Chondrocyte (in vitro differentiated cells): ENCODE measurements at regions not wholly inside any gene's neighbourhood (a gene's known extent, or its start where the extent isn't known, plus 50 kb on each side); places are given as distances from the start of the nearest gene placed in this dataset.

Experiments
- DNase-seq: peaks from one replicate; pipeline ENCODE4 v3.0.0; 2021; ENCODE audit warnings: mixed read lengths, low spot score
- H3K27ac Mint-ChIP-seq: one replicate; pipeline ENCODE4 v1.8.0; 2021; ENCODE audit warnings: mild to moderate bottlenecking, moderate library complexity, mixed read lengths; ENCODE audit not compliant: unreplicated experiment
- H3K27me3 Mint-ChIP-seq: 2 replicates; pipeline ENCODE4 v1.8.0; 2021; ENCODE audit warnings: low read depth, mixed read lengths
- H3K36me3 Mint-ChIP-seq: 2 replicates; pipeline ENCODE4 v1.8.0; 2021; ENCODE audit warnings: low read depth, mixed read lengths
- H3K4me1 Mint-ChIP-seq: 2 replicates; pipeline ENCODE4 v1.8.0; 2021; ENCODE audit warnings: low read depth, mild to moderate bottlenecking, mixed read lengths
- H3K4me3 Mint-ChIP-seq: one replicate; pipeline ENCODE4 v1.8.0; 2021; ENCODE audit warnings: mild to moderate bottlenecking, moderate library complexity, mixed read lengths; ENCODE audit not compliant: unreplicated experiment
- H3K9me3 Mint-ChIP-seq: 2 replicates; pipeline ENCODE4 v1.8.0; 2021; ENCODE audit warnings: low read depth, mixed read lengths
- CTCF ChIP-seq: fragments of 200-600 bp; sonication (generic); IDR thresholded peaks from 2 replicates; pipeline ENCODE4 v1.5.0; 2021; ENCODE audit warnings: antibody characterized with exemption, mild to moderate bottlenecking, moderate library complexity

DNA sequence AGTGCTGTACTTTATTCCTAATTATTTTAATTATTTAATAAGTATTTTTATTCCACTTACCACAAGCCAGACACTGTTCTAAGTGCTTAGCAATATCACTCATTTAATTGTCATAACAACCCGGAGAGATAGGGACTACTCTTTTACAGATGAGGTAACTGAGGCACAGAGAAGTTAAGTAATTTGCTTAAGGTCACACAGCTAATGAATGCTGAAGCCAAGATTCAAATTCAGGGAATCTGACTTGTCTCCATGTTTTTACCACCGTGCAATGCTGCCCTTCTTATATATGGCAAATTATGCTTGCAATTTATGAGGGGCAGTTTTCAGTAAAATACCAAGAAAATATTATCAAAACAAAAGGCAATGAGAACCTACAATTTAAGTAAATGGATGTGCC lies 168.4 kb upstream of the KIF2A start:
- Mint-ChIP-seq H3K4me3 (no peak overlapping the region), H3K4me1 (peaks cover 16% of the 10 kb centered on the region), H3K9me3 (no peaks in the 10 kb centered on the region), H3K27ac (no peak overlapping the region), H3K36me3 (no peaks in the 10 kb centered on the region), H3K27me3 (peaks cover 5% of the 10 kb centered on the region)
- TF ChIP-seq CTCF: no peak
- no peak for DNase-seq

DNA sequence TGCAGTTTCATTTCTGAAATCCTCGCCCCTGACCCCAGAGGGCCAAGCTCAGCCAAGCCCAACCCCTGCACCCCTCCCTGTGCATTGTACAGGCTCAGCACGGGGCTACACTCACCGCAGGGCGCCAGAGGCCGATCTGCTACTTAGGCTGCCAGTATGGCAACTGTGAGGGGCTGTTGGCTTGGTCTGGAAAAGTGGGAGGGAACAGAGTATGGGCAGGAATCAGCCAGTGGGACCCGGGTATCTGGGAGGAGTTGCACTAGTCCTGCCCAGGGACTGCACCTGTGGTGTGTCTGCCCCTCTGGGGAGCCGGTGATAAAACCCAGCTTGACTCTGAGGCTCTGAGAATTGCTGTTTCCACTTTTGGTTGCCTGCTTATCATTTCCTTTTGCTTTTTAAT lies 167.4 kb upstream of the KIF2A start:
- Mint-ChIP-seq H3K27ac (no peak overlapping the region), H3K36me3 (no peaks in the 10 kb centered on the region), H3K27me3 (peaks cover 5% of the 10 kb centered on the region), H3K4me3 (no peak overlapping the region), H3K4me1 (peaks cover 25% of the 10 kb centered on the region), H3K9me3 (no peaks in the 10 kb centered on the region)
- DNase-seq: no peak
- no peak for TF ChIP-seq CTCF

DNA sequence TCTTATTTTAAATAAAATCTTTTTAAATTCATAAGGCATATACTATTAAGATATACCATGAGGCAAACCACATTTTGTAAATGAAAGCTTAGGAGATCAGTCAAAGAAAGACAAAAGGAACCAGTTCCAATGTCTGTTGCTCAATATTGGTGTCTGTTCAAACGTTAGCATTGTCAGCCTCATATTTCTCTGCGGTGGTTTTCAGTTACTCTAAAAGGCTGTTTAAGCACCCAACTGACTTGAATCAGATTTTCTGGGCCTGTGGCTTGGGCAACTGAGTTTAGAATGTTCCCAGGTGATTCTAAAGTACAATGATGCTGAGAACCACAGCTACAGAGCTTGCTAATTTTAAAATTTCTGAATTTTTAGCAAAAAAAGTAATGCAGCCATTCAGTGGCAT lies 166.3 kb upstream of the KIF2A start:
- Mint-ChIP-seq H3K9me3 (no peaks in the 10 kb centered on the region), H3K4me3 (no peak overlapping the region), H3K36me3 (no peaks in the 10 kb centered on the region), H3K27ac (no peak overlapping the region), H3K4me1 (peaks cover 36% of the 10 kb centered on the region), H3K27me3 (peaks cover 5% of the 10 kb centered on the region)
- TF ChIP-seq CTCF: no peak
- DNase-seq: no peak

GRCh38 chr5:62142351-62142750 lies 163.7 kb upstream of the KIF2A start:
- no peak overlapping the region for H3K4me3 Mint-ChIP-seq
- H3K27ac Mint-ChIP-seq: no peak overlapping the region
- peaks cover 4% of the 10 kb centered on the region for H3K27me3 Mint-ChIP-seq
- H3K9me3 Mint-ChIP-seq: no peaks in the 10 kb centered on the region
- peaks cover 37% of the 10 kb centered on the region for H3K4me1 Mint-ChIP-seq
- no peak for DNase-seq
- no peak for TF ChIP-seq CTCF
- no peaks in the 10 kb centered on the region for H3K36me3 Mint-ChIP-seq

GRCh38 chr5:62143268-62144229 lies 162.5 kb upstream of the KIF2A start:
- Mint-ChIP-seq H3K36me3 (no peaks in the 10 kb centered on the region), H3K9me3 (peaks cover under 1% of the 10 kb centered on the region), H3K27me3 (peaks cover 4% of the 10 kb centered on the region), H3K4me3 (peak overlapping the region; percentile 38), H3K4me1 (peaks cover 37% of the 10 kb centered on the region), H3K27ac (peak overlapping the region; percentile 94)
- TF ChIP-seq CTCF: peak; percentile 89
- DNase-seq: no peak
